ENCODE measurements at regions not wholly inside any gene's neighbourhood (a gene's known extent, or its start where the extent isn't known, plus 50 kb on each side); places are given as distances from the start of the nearest gene placed in this dataset.

- TF ChIP-seq POLR2AphosphoS5 (IDR thresholded peaks at IDR 0.05) (no peak), POLR2A (IDR thresholded peaks at IDR 0.05) (no peak), CTCF (IDR thresholded peaks at IDR 0.05) (no peak)
These were observed 65.8 kb downstream of the DUSP6 start for GRCh38 chr12:89286501-89286900.
